Smooth muscle cell (in vitro differentiated cells): ENCODE measurements at regions not wholly inside any gene's neighbourhood (a gene's known extent, or its start where the extent isn't known, plus 50 kb on each side); places are given as distances from the start of the nearest gene placed in this dataset.
"Not testable (repeated sequence)": the region's sequence is repeated elsewhere in the genome, so short reads cannot be mapped to it uniquely, and the experiment has no call there.

Experiments used
- DNase-seq: peaks from one replicate; lab custom pipeline; 2025; ENCODE audit not compliant: unreplicated experiment; lab: John Stamatoyannopoulos, UW
- H2AFZ ChIP-seq: fragments of 200-600 bp; sonication (generic); 2 replicates; pipeline ENCODE4 v1.6.0; 2016; ENCODE audit warnings: antibody characterized with exemption, low read depth, mild to moderate bottlenecking
- H3F3A ChIP-seq: fragments of 200-600 bp; sonication (generic); 2 replicates; pipeline ENCODE4 v1.6.0; 2017; ENCODE audit warnings: antibody characterized with exemption, low read depth
- H3K27ac ChIP-seq: fragments of 200-600 bp; sonication (generic); 2 replicates; pipeline ENCODE4 v1.5.1; 2016; ENCODE audit warnings: low read depth, mild to moderate bottlenecking
- H3K27me3 ChIP-seq: fragments of 200-600 bp; sonication (generic); 2 replicates; pipeline ENCODE4 v1.6.1; 2016; ENCODE audit warnings: low read depth, mild to moderate bottlenecking
- H3K36me3 ChIP-seq: fragments of 200-600 bp; sonication (generic); 2 replicates; pipeline ENCODE4 v1.5.1; 2016; ENCODE audit warnings: low read depth
- H3K4me1 ChIP-seq: fragments of 200-600 bp; sonication (generic); 2 replicates; pipeline ENCODE4 v1.5.1; 2016; ENCODE audit warnings: low read depth
- H3K4me2 ChIP-seq: fragments of 200-600 bp; sonication (generic); 2 replicates; pipeline ENCODE4 v1.6.0; 2016; ENCODE audit warnings: mild to moderate bottlenecking
- H3K4me3 ChIP-seq: fragments of 200-600 bp; sonication (generic); 2 replicates; pipeline ENCODE4 v1.5.1; 2016; ENCODE audit warnings: mild to moderate bottlenecking
- H3K79me2 ChIP-seq: fragments of 200-600 bp; sonication (generic); 2 replicates; pipeline ENCODE4 v1.6.0; 2016; ENCODE audit warnings: low read depth, mild to moderate bottlenecking
- H3K9ac ChIP-seq: fragments of 200-600 bp; sonication (generic); 2 replicates; pipeline ENCODE4 v1.6.0; 2016; ENCODE audit warnings: low read depth
- H3K9me3 ChIP-seq: fragments of 200-600 bp; sonication (generic); replicated peaks from 2 replicates; pipeline ENCODE4 v1.5.1; 2016; ENCODE audit warnings: low read depth
- H4K20me1 ChIP-seq: fragments of 200-600 bp; sonication (generic); 2 replicates; pipeline ENCODE4 v1.6.0; 2016; ENCODE audit warnings: low read depth
- WGBS: methylation state at CpG from one replicate; pipeline ENCODE4 v1.1.7; 2016; ENCODE audit warnings: low lambda C conversion rate; 5-methylcytosine and 5-hydroxymethylcytosine counted together
- TF ChIP-seq, protein P1 (sequence below): fragments of 200-600 bp; sonication (generic); IDR thresholded peaks from 2 replicates; pipeline ENCODE4 v1.5.1; 2017; ENCODE audit warnings: borderline replicate concordance, mild to moderate bottlenecking, antibody characterized with exemption; ENCODE audit not compliant: insufficient read depth, poor library complexity, severe bottlenecking

DNA sequence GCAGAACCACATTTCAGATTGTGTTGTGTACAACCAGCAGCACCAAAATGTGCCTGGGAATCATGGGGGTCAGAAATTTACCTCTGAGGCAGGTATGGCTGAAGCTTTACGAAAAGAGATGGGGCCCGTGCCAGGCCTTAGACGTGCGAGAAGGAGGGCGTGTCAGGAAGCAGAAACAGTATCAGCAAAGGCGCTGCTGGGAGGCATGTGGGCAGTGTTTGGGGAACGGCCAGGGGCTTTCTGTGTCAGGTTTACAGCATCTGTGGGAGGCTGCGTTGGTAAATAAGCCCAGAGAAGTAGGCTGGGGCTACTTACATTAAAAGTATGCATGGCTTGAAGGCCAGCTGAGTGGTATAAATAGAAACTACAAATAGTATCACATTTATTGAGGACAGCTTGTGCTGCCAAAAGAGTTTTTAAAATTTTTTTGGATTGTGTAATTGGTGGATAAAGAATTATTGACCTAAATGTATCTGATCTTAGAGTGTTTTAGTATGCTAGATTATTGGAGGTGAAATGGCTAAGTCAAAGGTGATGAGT lies 120.5 kb upstream of the SIMC1 start:
- not testable (repeated sequence) for H3K27me3 ChIP-seq, H4K20me1 ChIP-seq, H3K4me3 ChIP-seq, H3F3A ChIP-seq, H3K4me2 ChIP-seq, H3K79me2 ChIP-seq, DNase-seq, H3K36me3 ChIP-seq, H3K27ac ChIP-seq, H3K9ac ChIP-seq, H3K9me3 ChIP-seq, H3K4me1 ChIP-seq, H2AFZ ChIP-seq
- 75% methylated on average over 4 of the region's 8 CpGs for WGBS

- not testable (repeated sequence) for H3K27ac ChIP-seq, H2AFZ ChIP-seq, H3K4me1 ChIP-seq, H3K36me3 ChIP-seq, H3K9ac ChIP-seq, H3K4me3 ChIP-seq, H4K20me1 ChIP-seq, H3K4me2 ChIP-seq, H3K27me3 ChIP-seq, H3F3A ChIP-seq, H3K9me3 ChIP-seq, DNase-seq, H3K79me2 ChIP-seq
- WGBS: 79% methylated on average over 2 of the region's 2 CpGs
Measured at GRCh38 chr5:176122361-176122760, 115.9 kb upstream of the SIMC1 start.

DNA sequence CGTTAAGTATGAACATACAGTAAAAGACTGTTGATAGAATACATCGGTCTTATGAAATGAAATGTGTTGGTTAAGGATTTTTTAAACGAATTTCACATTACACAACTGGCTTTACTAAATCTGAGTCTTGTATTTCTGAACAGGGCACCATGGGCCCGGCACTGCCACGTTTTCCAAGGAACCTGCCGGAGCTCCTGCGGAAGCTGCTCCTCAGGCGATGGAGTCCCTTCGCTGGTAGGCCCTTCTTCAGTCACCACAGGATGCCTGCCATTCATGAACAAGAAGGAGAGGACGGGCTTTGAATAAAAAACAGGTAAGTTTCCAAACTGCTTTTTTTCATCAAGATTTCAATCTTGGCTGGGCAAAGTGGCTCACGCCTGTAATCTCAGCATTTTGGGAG lies 114.1 kb upstream of the SIMC1 start:
- H3K9ac ChIP-seq, H3K4me1 ChIP-seq, H3K9me3 ChIP-seq, DNase-seq, H3K79me2 ChIP-seq, H3K27me3 ChIP-seq, H2AFZ ChIP-seq, H3F3A ChIP-seq, H3K4me3 ChIP-seq, H4K20me1 ChIP-seq, H3K27ac ChIP-seq, H3K36me3 ChIP-seq, H3K4me2 ChIP-seq: not testable (repeated sequence)
- 92% methylated on average over 11 of the region's 11 CpGs for WGBS

DNA sequence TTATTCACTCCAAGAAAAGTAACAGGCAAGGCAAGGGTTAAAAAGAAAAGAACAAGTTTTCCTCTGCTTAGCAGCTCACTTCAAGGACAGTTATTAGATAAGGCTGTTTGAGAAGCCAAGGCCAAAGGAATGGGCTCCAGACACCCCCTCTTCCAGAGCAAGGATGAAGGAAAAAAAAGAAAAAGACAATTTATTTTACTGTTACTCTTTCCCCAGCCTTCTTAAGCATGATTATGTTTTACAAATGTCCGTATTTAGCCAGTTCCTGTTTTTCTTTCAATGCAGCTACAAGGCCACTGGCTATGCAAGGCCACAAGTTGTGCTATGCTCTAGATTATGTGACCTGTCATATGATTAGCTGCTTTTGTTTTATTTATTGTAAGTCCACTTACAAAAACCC lies 106.5 kb upstream of the SIMC1 start:
- H3K36me3 ChIP-seq: no peaks in the 10 kb centered on the region

DNA sequence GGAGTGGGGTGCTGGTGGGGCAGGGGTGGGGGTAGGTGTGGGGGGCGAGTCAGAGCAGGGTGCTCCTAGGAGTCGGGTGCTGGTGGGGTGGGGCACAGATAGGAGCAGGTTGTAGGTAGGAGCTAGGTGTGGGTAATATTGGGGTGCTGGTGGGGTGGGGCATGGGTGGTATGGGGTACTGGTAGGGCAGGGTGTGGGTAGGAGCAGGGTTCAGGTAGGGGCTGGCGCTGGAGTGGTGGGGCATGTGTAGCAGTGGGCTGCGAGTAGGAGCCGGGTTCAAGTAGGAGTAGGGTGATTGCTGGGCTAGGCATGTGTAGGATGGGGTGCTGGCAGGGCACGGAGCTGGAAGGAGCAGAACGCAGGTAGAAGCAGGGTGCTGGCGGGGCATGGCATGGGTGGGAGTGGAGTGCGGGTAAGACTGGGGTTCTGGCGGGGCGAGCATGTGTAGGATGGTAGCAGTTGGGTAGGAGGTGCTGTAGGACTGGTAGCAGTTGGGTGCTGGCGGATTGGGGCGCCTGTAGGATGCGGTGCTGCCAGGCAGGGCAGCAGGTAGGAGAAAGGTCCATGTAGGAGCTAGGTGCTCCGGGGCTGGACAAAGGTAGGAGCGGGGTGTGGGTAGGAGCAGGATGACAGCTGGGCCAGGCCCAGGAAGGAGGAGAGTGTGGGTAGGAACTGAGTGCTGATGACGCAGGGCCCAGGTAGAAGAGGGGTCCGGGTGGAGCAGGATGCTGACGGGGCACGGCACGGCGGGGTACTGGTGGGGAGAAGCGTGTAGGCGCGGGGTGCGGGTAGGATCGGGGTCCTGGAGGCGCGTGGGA lies 105.5 kb upstream of the SIMC1 start:
- Histone ChIP-seq H3K36me3 (no peaks in the 10 kb centered on the region), H2AFZ (no peak overlapping the region), H3K27ac (no peak overlapping the region), H3K4me1 (no peaks in the 10 kb centered on the region), H3K4me2 (no peak overlapping the region), H4K20me1 (no peaks in the 10 kb centered on the region), H3K79me2 (no peaks in the 10 kb centered on the region), H3K9ac (no peak overlapping the region), H3K27me3 (peaks cover 34% of the 10 kb centered on the region), H3K9me3 (no peaks in the 10 kb centered on the region), H3K4me3 (no peak overlapping the region), H3F3A (no peaks in the 10 kb centered on the region)
- 70% methylated on average over 25 of the region's 29 CpGs for WGBS
- DNase-seq: no peak
- TF ChIP-seq, protein P1, sequence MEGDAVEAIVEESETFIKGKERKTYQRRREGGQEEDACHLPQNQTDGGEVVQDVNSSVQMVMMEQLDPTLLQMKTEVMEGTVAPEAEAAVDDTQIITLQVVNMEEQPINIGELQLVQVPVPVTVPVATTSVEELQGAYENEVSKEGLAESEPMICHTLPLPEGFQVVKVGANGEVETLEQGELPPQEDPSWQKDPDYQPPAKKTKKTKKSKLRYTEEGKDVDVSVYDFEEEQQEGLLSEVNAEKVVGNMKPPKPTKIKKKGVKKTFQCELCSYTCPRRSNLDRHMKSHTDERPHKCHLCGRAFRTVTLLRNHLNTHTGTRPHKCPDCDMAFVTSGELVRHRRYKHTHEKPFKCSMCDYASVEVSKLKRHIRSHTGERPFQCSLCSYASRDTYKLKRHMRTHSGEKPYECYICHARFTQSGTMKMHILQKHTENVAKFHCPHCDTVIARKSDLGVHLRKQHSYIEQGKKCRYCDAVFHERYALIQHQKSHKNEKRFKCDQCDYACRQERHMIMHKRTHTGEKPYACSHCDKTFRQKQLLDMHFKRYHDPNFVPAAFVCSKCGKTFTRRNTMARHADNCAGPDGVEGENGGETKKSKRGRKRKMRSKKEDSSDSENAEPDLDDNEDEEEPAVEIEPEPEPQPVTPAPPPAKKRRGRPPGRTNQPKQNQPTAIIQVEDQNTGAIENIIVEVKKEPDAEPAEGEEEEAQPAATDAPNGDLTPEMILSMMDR: no peak

More for the DNA sequence above, 106.5 kb upstream of the SIMC1 start:
- no peak overlapping the region for H3K4me2 ChIP-seq
- H3K27me3 ChIP-seq: peaks cover 34% of the 10 kb centered on the region
- no peaks in the 10 kb centered on the region for H4K20me1 ChIP-seq
- 55% methylated on average over 1 of the region's 1 CpG for WGBS
- TF ChIP-seq, protein P1: no peak
- H3K4me3 ChIP-seq: no peak overlapping the region
- DNase-seq: no peak
- no peaks in the 10 kb centered on the region for H3F3A ChIP-seq
- no peaks in the 10 kb centered on the region for H3K4me1 ChIP-seq
- no peak overlapping the region for H3K9ac ChIP-seq
- no peak overlapping the region for H3K27ac ChIP-seq
- no peak overlapping the region for H2AFZ ChIP-seq
- no peaks in the 10 kb centered on the region for H3K9me3 ChIP-seq
- no peaks in the 10 kb centered on the region for H3K79me2 ChIP-seq
